ENCODE measurements at regions not wholly inside any gene's neighbourhood (a gene's known extent, or its start where the extent isn't known, plus 50 kb on each side); places are given as distances from the start of the nearest gene placed in this dataset.

DNA sequence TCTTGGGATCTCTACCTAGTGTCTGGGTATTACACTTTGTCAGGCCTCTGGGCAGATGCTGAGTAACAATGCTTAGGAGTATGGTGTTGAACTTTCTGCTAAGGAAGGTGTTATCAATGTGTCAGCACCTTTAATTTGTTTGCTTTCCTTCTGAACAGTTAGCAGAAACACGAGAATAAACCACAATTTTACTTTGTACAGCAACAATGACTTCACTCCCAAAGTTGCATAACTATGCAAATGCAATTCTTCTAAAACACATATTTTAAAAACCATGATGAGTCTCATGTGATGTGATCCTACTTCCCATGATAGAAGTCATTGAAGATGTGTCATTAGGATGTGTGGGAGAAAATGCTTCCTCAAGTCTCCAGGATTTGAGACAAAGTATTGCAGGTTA, 155.0 kb downstream of the POSTN start:
- Histone ChIP-seq H3K4me1 (ENCODE audit: control insufficient read depth, insufficient read depth, low read length) (no peaks in the 10 kb centered on the region), H3K4me3 (ENCODE audit: low read depth, low read length) (no peak overlapping the region), H3K27ac (ENCODE audit: extremely low read depth, low read depth, low read length) (no peak overlapping the region), H3K9me3 (ENCODE audit: control insufficient read depth, insufficient read depth, low read depth, low read length) (no peaks in the 10 kb centered on the region), H3K36me3 (ENCODE audit: control insufficient read depth in 2 of 2, insufficient read depth in 1 of 2, low read length in 2 of 2) (no peaks in the 10 kb centered on the region)
- ChIA-PET CTCF (no interaction called here), POLR2A (no interaction called here)
- no peak for TF ChIP-seq ZNF248 (tag by site-specific recombination; IDR thresholded peaks at IDR 0.05)
- TF ChIP-seq, protein P1, sequence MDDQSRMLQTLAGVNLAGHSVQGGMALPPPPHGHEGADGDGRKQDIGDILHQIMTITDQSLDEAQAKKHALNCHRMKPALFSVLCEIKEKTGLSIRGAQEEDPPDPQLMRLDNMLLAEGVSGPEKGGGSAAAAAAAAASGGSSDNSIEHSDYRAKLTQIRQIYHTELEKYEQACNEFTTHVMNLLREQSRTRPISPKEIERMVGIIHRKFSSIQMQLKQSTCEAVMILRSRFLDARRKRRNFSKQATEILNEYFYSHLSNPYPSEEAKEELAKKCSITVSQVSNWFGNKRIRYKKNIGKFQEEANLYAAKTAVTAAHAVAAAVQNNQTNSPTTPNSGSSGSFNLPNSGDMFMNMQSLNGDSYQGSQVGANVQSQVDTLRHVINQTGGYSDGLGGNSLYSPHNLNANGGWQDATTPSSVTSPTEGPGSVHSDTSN (CRISPR knock-in tag; IDR thresholded peaks at IDR 0.05), result no peak
- TF ChIP-seq PRDM1 (tag by site-specific recombination; IDR thresholded peaks at IDR 0.05), result no peak
- TF ChIP-seq ZNF530 (tag by site-specific recombination; IDR thresholded peaks at IDR 0.05; ENCODE audit: low read depth), result no peak
- TF ChIP-seq ZNF48 (tag by site-specific recombination; IDR thresholded peaks at IDR 0.05), result no peak
- TF ChIP-seq ZNF830 (tag by site-specific recombination; IDR thresholded peaks at IDR 0.05; ENCODE audit: low read depth), result no peak
- TF ChIP-seq ZNF837 (tag by site-specific recombination; IDR thresholded peaks at IDR 0.05), result no peak
- no peak for TF ChIP-seq ZNF335 (tag by site-specific recombination; conservative IDR thresholded peaks at IDR 0.05)
- TF ChIP-seq, protein P2, sequence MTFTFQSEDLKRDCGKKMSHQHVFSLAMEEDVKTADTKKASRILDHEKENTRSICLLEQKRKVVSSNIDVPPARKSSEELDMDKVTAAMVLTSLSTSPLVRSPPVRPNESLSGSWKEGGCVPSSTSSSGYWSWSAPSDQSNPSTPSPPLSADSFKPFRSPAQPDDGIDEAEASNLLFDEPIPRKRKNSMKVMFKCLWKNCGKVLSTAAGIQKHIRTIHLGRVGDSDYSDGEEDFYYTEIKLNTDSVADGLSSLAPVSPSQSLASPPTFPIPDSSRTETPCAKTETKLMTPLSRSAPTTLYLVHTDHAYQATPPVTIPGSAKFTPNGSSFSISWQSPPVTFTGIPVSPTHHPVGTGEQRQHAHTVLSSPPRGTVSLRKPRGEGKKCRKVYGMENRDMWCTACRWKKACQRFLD (tag by site-specific recombination; IDR thresholded peaks at IDR 0.05), result no peak
- TF ChIP-seq ZNF555 (tag by site-specific recombination; conservative IDR thresholded peaks at IDR 0.05), result no peak
- TF ChIP-seq, protein P3, sequence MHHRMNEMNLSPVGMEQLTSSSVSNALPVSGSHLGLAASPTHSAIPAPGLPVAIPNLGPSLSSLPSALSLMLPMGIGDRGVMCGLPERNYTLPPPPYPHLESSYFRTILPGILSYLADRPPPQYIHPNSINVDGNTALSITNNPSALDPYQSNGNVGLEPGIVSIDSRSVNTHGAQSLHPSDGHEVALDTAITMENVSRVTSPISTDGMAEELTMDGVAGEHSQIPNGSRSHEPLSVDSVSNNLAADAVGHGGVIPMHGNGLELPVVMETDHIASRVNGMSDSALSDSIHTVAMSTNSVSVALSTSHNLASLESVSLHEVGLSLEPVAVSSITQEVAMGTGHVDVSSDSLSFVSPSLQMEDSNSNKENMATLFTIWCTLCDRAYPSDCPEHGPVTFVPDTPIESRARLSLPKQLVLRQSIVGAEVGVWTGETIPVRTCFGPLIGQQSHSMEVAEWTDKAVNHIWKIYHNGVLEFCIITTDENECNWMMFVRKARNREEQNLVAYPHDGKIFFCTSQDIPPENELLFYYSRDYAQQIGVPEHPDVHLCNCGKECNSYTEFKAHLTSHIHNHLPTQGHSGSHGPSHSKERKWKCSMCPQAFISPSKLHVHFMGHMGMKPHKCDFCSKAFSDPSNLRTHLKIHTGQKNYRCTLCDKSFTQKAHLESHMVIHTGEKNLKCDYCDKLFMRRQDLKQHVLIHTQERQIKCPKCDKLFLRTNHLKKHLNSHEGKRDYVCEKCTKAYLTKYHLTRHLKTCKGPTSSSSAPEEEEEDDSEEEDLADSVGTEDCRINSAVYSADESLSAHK (tag by site-specific recombination; IDR thresholded peaks at IDR 0.05), result no peak
- TF ChIP-seq ZNF292 (tag by site-specific recombination; IDR thresholded peaks at IDR 0.05; ENCODE audit: borderline replicate concordance, low read depth), result no peak
- TF ChIP-seq ZNF664 (tag by site-specific recombination; IDR thresholded peaks at IDR 0.05), result no peak

DNA sequence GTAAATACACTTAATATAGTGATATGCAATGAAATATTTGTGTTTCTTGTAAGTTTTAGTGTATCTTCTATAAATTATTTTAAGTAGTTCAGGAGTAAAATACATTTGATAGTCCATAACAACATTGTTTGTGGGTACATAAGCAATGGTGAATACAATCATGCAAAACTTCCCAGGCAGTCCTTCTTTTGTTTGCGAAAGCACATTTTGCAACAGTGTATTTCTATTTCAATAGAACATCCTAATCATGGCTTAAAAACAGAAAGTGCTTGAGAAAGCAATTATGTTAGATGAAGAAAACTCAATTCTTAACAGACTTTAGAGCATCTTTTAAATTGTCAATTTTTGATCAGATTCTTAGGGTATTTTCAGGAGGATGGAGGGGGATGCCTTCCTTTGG, 155.6 kb downstream of the POSTN start:
- Histone ChIP-seq H3K36me3 (ENCODE audit: control insufficient read depth in 2 of 2, insufficient read depth in 1 of 2, low read length in 2 of 2) (no peaks in the 10 kb centered on the region), H3K4me3 (ENCODE audit: low read depth, low read length) (no peak overlapping the region), H3K9me3 (ENCODE audit: control insufficient read depth, insufficient read depth, low read depth, low read length) (no peaks in the 10 kb centered on the region), H3K4me1 (ENCODE audit: control insufficient read depth, insufficient read depth, low read length) (no peaks in the 10 kb centered on the region), H3K27ac (ENCODE audit: extremely low read depth, low read depth, low read length) (no peak overlapping the region)
- ChIA-PET POLR2A (no interaction called here), CTCF (no interaction called here)
- TF ChIP-seq IKZF3 (tag by site-specific recombination; IDR thresholded peaks at IDR 0.05), result no peak
- TF ChIP-seq ZNF214 (tag by site-specific recombination; IDR thresholded peaks at IDR 0.05; ENCODE audit: borderline replicate concordance), result no peak
- no peak for TF ChIP-seq TCF7L2 (IDR thresholded peaks at IDR 0.05; ENCODE audit: borderline replicate concordance, low read depth, low read length)
- TF ChIP-seq ZIC2 (tag by site-specific recombination; IDR thresholded peaks at IDR 0.05), result no peak
- TF ChIP-seq, protein P4, sequence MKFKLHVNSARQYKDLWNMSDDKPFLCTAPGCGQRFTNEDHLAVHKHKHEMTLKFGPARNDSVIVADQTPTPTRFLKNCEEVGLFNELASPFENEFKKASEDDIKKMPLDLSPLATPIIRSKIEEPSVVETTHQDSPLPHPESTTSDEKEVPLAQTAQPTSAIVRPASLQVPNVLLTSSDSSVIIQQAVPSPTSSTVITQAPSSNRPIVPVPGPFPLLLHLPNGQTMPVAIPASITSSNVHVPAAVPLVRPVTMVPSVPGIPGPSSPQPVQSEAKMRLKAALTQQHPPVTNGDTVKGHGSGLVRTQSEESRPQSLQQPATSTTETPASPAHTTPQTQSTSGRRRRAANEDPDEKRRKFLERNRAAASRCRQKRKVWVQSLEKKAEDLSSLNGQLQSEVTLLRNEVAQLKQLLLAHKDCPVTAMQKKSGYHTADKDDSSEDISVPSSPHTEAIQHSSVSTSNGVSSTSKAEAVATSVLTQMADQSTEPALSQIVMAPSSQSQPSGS (tag by site-specific recombination; IDR thresholded peaks at IDR 0.05; ENCODE audit: low read depth), result no peak
- TF ChIP-seq ZNF514 (tag by site-specific recombination; IDR thresholded peaks at IDR 0.05), result no peak
- TF ChIP-seq, protein P5, sequence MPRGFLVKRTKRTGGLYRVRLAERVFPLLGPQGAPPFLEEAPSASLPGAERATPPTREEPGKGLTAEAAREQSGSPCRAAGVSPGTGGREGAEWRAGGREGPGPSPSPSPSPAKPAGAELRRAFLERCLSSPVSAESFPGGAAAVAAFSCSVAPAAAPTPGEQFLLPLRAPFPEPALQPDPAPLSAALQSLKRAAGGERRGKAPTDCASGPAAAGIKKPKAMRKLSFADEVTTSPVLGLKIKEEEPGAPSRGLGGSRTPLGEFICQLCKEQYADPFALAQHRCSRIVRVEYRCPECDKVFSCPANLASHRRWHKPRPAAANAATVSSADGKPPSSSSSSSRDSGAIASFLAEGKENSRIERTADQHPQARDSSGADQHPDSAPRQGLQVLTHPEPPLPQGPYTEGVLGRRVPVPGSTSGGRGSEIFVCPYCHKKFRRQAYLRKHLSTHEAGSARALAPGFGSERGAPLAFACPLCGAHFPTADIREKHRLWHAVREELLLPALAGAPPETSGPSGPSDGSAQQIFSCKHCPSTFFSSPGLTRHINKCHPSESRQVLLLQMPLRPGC (tag by site-specific recombination; IDR thresholded peaks at IDR 0.05), result no peak
- TF ChIP-seq ZFP69B (tag by site-specific recombination; IDR thresholded peaks at IDR 0.05), result no peak
- no peak for TF ChIP-seq ZNF274 (IDR thresholded peaks at IDR 0.05; ENCODE audit: low read length)
- TF ChIP-seq ZNF274 (tag by site-specific recombination; IDR thresholded peaks at IDR 0.05; ENCODE audit: borderline replicate concordance), result no peak
- no peak for TF ChIP-seq MEIS1 (CRISPR knock-in tag; IDR thresholded peaks at IDR 0.05; ENCODE audit: borderline replicate concordance)
- no peak for TF ChIP-seq ZNF248 (tag by site-specific recombination; IDR thresholded peaks at IDR 0.05)
- TF ChIP-seq, protein P6, sequence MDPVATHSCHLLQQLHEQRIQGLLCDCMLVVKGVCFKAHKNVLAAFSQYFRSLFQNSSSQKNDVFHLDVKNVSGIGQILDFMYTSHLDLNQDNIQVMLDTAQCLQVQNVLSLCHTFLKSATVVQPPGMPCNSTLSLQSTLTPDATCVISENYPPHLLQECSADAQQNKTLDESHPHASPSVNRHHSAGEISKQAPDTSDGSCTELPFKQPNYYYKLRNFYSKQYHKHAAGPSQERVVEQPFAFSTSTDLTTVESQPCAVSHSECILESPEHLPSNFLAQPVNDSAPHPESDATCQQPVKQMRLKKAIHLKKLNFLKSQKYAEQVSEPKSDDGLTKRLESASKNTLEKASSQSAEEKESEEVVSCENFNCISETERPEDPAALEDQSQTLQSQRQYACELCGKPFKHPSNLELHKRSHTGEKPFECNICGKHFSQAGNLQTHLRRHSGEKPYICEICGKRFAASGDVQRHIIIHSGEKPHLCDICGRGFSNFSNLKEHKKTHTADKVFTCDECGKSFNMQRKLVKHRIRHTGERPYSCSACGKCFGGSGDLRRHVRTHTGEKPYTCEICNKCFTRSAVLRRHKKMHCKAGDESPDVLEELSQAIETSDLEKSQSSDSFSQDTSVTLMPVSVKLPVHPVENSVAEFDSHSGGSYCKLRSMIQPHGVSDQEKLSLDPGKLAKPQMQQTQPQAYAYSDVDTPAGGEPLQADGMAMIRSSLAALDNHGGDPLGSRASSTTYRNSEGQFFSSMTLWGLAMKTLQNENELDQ (tag by site-specific recombination; IDR thresholded peaks at IDR 0.05; ENCODE audit: low read depth), result no peak
- no peak for TF ChIP-seq ZNF175 (tag by site-specific recombination; IDR thresholded peaks at IDR 0.05)
- TF ChIP-seq ZNF654 (tag by site-specific recombination; IDR thresholded peaks at IDR 0.05; ENCODE audit: low read depth), result no peak

All from HEK293 (cell line).